ENCODE measurements at regions not wholly inside any gene's neighbourhood (a gene's known extent, or its start where the extent isn't known, plus 50 kb on each side); places are given as distances from the start of the nearest gene placed in this dataset.

DNA sequence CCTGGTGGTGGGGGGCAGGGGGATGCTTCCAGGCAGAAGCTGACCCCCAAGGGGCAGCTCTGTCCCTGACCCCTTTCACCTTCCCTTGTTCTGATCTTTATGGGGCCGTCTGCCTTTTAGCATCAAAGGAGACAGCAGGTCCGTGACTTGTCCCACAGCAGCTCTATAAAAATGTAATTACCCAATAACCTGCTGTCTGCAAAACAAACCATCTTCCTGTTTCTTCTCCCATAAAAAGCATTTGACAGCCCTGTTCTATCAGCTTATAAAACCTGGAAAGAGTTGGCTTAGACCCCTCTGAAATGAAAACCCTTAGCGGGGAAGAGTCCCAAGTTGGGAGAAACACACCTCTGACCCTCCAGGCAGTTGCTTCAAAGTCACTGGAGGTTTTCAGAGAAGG is 416.9 kb downstream of the MED13L start:
- no peak for DNase-seq (ENCODE audit: low read depth)
- no peak overlapping the region for H3K4me3 ChIP-seq (ENCODE audit: low read depth, low read length)

DNA sequence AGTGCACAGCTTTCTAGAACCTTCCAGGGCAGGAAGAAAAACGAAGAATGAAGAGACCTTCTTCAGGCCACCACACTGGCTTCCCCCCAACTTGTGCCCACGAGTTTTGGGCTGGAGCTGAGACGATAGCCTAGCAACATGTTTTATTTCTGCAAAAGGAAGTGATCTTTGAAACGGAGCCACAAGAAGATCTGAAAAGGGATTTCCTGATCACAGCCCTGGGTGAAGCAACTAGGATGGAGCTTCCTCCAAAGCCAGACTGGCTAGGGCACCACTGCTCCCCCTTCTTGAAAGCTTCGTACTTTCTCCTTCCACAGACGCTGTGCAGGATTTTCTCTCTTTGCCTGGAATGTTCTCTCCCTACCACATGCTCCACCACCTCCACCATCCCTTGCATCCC is 418.3 kb downstream of the MED13L start:
- H3K4me3 ChIP-seq (ENCODE audit: low read depth, low read length) = no peak overlapping the region
- DNase-seq (ENCODE audit: low read depth) = no peak

DNA sequence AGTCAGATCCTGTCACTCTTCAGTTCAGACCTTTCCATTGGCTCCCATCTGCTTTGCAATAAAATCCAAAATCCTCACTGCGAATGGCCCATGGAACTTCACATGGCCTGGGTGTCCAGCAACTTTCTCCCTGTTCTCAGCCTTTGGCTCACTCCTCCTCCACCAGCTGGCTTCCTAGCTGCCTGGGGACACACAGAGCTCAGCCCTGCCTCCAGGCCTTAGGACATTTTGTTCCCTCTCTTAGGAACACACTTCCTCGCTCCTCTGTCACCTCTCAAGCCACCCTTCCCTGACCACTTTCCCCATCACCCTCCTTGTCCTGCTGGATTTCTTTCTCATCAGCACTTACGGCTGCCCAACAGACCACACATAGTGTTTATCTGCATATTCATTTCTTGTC is 419.6 kb downstream of the MED13L start:
- DNase-seq (ENCODE audit: low read depth) = no peak
- no peak overlapping the region for H3K4me3 ChIP-seq (ENCODE audit: low read depth, low read length)

DNA sequence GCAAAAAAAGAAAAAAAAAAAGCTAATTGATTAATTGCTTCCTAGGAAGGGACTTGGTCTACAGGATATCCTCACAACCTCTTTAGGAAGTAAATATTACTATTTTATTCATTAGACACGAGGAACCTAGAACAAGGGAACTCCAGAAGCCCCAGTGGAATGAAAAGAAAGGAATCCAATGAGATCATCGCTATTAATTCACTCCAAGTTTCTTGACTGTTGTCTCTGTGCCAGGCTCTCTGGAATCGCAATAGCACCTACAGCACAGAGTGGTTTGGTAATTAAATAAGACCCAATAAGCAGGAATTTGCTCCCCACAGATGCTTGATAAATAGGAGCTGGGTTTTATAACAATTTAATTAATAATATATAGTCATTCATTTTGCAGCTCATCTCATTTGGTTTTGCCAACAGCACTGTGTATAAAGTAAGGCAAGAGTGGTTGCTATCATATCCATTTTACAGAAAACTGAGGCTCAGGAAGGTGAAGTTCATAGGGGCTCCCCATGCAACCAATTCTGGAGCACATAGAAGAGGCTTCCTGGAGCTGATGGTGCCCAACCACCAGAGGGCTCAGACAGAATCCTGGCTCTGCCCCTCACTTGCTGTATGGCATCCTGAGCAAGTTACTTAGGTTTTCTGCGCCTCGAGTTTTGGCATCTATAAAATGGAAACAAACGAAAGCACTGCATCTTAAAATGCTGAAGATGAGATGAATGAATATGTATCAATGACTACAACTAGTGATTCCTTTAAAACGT is 420.2 kb downstream of the MED13L start:
- no peak for DNase-seq (ENCODE audit: low read depth)
- no peak overlapping the region for H3K4me3 ChIP-seq (ENCODE audit: low read depth, low read length)

DNA sequence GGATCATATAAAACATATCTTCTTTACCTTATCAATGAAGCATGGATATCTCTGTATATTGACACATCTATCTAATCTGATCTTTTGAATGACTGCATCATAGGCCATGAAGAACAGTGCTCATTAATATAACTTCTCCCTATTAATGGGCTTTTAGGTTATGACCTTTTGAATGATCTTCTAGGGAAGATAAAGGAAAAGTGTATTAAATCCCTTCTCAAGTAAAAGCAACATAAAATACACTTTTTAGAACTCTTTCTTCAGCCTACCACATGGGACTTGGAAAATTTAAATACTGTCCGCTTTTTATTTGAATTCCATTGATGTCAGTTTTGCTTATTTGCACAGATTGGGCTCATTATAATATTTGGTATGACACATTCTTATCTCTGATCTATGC is 425.4 kb downstream of the MED13L start:
- H3K4me3 ChIP-seq (ENCODE audit: low read depth, low read length) = no peak overlapping the region
- DNase-seq (ENCODE audit: low read depth) = no peak

DNA sequence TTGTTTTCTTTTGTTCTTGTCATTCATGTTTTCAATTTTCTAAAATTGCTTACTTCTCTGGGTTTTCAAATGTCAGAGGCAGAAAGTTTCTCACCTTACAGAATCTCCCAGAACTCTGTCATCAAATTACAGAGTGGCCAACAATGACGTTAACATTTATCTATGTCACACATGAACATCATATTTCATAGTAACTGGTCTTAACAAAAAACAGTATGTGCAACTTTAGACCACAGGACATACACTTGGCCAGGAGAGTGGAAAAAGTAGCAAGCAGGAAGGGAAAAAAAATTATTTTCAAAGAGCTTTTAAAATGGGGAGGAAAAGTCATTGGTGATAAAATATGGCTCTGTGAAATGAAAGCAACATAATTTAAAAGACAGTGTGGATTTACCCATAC is 426.5 kb downstream of the MED13L start:
- DNase-seq (ENCODE audit: low read depth) = no peak
- no peak overlapping the region for H3K4me3 ChIP-seq (ENCODE audit: low read depth, low read length)

DNA sequence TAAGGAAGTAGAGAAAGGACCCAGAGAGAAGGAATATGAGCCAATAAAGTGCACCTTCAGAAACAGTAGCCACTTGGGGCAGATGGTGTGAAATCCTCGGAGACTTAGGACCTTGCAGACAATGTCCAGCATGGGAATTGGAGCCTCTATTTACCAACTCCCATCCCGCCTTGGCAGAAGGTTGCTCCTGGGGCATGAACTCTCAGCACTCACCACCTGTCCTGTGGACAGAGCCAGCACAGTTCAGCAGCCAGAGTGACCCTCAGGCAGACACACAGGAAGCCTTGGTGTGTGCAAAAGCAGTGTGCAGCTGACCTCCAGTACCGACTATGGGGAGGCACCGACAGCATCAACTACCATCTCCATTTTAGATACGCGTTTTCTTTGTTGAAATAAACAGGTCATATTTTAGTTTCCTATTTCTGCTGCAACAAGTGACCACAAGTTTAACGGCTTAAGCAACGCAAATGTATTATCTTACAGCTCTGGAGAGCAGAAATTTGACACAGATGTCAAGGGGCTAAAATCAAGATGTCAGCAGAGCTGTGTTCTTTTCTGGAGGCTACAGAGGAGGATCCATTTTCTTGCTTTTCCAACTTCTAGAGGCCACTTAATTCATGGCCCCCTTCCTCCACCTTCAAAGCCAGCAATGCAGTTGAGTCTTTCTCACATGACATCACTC is 428.1 kb downstream of the MED13L start:
- no peak for DNase-seq (ENCODE audit: low read depth)
- no peak overlapping the region for H3K4me3 ChIP-seq (ENCODE audit: low read depth, low read length)

DNA sequence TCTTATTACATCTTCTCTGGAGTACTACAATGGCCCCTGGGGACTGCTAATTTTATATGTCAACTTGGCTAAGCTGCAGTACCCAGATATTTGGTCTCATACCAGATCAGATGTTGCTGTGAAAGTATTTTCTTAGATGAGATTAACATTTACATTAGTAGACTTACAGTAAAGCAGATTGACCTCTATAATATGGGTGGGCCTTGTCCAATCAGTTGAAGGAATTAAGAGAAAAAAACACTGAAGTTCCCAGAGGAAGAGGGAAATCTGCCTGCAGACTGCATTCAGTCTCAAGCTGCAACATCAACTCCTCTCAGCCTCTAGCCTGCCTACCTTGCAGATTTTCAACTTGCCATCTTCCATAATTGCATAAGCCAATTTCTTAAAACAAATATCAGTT is 430.1 kb downstream of the MED13L start:
- no peak overlapping the region for H3K4me3 ChIP-seq (ENCODE audit: low read depth, low read length)
- DNase-seq (ENCODE audit: low read depth) = no peak

DNA sequence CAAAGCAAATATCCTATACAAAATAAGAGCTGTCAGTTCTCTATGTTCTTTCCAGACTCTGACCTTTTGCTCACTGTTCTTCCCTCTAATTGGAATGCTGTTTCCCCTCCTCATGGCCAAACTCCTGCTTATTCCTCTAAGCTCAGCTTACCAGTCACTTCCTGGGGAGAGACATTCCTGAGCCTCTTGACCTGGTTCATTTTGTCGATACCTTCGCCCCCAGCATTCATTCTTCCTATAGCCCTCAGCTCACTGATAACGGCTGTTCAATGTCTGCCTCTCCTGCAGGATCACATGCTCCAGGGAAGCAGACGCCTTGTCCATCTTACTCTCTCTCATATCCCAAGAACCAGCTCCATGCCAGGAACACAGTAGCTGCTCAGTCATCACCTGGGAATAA is 431.0 kb downstream of the MED13L start:
- no peak for DNase-seq (ENCODE audit: low read depth)
- H3K4me3 ChIP-seq (ENCODE audit: low read depth, low read length) = no peak overlapping the region

DNA sequence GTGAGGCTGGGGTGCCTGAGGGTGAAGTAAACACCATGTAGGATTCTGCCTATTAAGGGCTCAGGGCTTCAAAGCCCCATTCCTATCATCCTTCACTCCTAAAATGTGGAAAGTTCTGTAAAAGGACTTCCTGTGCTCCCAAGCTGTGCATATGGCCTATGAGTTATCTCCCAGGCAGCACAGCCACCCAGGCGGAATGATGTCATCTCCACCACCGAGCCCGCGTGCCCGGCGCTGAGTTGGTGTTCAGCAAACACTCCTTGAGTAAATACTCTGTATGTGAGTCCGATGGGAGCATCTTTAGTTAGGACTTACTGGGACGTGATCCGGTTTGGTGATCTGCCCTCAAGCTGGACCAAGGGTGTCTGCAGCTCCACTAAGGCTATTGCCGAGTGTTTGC is 437.3 kb downstream of the MED13L start:
- no peak for DNase-seq (ENCODE audit: low read depth)
- H3K4me3 ChIP-seq (ENCODE audit: low read depth, low read length) = no peak overlapping the region

DNA sequence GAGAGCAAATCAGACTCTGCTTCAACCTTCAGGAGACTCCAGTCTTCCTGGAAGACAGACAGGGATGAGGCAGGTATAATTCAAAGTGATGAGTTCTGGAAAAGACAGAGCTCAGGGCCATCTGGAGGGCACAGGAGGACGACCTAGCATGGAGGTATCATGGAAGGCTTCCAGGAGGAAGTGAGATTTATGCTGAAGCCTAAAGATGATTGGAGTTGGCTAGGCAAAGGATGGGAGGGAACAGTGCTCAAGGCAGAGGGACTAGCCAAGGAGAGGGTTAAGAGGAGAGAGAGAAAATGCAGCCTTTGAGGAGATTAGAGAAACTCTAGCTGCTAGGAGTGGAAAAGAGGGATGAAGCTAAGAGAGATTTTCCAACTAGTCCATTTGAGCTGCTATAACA is 438.5 kb downstream of the MED13L start:
- no peak for DNase-seq (ENCODE audit: low read depth)
- H3K4me3 ChIP-seq (ENCODE audit: low read depth, low read length) = no peak overlapping the region

DNA sequence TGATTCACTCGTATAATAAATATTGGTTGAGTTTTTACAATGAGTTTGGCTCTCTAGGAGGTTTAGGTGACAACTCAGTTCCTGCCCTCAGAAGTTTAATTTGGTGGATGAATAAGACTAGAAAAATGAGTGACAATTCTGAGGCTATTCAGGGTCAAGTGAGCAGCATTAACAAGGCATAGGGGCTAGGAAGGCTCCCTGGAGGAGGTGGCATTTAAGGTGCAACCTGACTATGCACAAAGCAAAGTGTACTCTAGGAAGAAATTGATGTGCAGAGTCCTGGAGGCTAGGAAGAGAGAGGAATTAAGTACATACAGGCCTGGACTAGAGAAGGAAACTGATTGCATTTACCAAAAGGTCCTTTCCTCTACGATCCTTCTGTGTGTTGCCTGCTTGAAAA is 440.3 kb downstream of the MED13L start:
- no peak overlapping the region for H3K4me3 ChIP-seq (ENCODE audit: low read depth, low read length)
- DNase-seq (ENCODE audit: low read depth) = no peak

DNA sequence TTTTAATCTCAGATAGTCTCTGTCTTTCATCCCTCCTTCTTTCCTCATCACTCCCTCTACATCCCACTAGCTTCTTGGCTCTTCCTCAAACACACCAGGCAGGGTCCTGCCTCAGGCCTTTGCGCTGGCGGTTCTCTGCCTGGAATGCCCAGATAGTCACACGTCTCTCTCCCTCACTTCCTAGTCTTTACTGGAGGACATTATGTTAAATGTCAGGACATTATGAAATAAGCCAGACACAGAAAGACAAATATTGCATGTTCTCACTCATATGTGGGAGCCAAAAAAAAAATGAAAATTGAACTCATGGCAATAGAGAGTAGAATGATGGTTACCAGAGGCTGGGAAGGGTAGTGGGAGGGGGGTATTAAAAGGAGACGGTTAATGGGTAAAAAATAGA is 442.0 kb downstream of the MED13L start:
- no peak for DNase-seq (ENCODE audit: low read depth)
- H3K4me3 ChIP-seq (ENCODE audit: low read depth, low read length) = no peak overlapping the region

DNA sequence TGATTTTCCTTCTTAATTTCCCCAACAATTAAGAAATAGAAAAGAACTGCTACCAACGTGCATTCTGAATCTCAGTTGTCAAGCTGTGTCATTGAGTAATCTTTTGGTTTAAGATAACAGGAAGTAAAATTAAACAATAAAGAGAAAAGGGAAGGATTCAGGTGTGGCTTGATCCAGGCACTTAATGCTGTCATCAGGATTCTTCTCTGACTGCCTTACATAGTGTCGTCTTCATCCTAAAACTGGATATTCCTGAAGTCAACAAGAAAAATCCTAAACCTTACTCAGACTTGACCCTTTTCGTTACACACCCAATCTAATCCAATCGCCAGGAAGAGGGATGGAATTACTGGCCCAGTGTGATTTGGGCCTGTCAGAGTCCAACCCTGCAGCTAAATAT is 443.8 kb downstream of the MED13L start:
- no peak overlapping the region for H3K4me3 ChIP-seq (ENCODE audit: low read depth, low read length)
- no peak for DNase-seq (ENCODE audit: low read depth)

DNA sequence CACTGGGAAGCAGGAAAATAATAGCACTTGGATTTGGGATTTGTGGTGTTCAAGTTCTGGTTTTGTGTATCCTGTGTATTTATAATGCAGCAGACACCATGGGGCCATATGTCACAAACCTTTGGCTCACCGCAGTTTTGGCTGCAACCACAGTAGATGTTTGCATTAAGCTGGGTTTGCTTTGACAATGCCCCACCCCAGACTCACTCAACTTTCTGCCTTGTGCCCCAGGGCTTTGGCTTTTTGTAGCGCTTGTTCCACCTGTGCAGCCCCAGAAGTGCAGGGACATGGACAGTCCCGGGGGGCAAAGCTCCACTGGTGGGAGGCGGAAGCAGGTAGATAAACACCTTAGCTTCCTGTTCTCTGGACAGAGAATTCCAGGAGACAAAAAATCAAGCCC is 446.9 kb downstream of the MED13L start:
- no peak overlapping the region for H3K4me3 ChIP-seq (ENCODE audit: low read depth, low read length)
- DNase-seq (ENCODE audit: low read depth) = no peak

DNA sequence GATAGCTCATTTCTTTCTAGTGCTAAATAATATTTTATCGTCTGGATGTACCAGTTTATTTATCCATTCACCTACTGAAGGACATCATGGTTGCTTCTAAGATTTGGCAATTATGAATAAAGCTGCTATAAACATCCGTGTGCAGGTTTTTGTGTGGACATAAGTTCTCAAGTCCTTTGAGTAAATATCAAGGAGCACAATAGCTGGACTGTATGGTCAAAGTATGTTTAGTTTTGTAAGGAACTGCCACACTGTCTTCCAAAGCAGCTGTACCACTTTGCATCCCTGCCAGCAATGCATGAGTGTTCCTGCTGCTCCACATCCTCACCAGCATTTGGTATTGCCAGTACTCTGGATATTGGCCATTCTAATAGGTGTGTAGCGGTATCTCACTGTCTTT is 447.4 kb downstream of the MED13L start:
- no peak for DNase-seq (ENCODE audit: low read depth)
- H3K4me3 ChIP-seq (ENCODE audit: low read depth, low read length) = no peak overlapping the region

DNA sequence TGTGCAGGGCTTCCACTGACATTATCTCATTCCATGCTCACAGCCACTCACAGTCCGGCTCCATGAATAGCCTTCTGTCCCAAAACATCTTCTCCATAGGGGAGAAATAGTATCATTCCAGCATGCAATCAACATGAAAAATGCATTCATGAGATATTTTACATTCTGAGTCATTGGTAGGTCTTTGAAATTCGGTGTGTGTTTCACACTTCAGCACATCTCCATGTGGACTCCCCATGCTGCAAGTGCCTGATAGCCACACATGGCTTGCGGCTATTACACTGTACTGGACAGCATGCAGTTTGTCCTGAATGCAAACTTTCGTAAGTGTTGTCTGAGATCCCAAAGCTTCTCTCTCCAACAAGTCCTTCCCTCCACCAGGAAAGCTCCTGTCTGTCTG is 449.3 kb downstream of the MED13L start:
- H3K4me3 ChIP-seq (ENCODE audit: low read depth, low read length) = no peak overlapping the region

DNA sequence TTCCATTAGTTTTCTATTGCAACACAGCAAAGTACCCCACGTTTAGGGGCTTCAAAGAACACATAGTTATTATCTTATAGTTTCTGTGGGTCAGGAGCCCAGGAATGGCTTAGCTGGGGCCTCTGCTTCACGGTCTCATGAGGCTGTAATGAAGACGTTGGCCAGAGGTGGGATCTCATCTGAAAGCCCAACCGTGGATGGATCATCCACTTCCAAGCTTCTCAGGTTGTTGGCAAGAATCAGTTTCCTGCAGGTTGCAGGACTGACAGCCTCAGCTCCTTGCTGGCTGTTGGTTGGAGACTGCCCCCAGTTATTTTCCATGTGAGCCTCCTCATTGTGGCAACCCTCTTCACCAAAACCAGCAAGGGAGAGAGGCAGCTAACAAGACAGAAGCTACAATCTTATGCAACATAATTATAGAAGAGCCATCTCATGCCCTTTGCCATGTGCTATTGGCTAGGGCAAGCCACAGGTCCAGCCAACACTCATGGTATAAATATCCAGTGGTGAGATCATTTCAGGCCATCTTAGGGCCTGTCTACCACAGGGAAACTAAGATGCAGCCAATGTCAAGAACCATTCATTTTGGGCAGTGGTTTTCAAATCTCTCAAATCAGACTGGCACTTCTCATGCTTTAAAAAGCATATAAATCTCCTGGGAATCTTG is 452.4 kb downstream of the MED13L start:
- no peak for DNase-seq (ENCODE audit: low read depth)
- H3K4me3 ChIP-seq (ENCODE audit: low read depth, low read length) = no peak overlapping the region

More for the DNA sequence above, 449.3 kb downstream of the MED13L start:
- no peak for DNase-seq (ENCODE audit: low read depth)

DNA sequence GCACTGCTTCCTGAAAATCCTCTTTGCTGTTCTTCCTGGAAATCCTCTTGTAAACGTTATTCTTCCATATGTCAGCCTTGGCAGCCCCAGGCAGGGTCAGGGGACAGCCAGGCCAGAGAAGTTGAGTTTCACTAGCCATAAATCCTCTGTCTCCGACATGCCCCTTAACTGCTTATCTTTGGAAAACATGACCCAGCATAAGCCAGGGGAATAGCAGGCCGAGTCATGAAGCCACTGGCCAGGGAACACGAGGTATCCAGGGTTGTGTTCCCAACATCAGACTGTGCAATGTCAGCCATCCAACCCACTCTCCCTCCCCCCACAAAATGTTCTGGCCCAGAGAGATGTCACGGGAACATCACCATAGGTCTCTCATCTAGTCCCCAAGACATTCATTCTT is 453.9 kb downstream of the MED13L start:
- H3K4me3 ChIP-seq (ENCODE audit: low read depth, low read length) = no peak overlapping the region
- DNase-seq (ENCODE audit: low read depth) = no peak

DNA sequence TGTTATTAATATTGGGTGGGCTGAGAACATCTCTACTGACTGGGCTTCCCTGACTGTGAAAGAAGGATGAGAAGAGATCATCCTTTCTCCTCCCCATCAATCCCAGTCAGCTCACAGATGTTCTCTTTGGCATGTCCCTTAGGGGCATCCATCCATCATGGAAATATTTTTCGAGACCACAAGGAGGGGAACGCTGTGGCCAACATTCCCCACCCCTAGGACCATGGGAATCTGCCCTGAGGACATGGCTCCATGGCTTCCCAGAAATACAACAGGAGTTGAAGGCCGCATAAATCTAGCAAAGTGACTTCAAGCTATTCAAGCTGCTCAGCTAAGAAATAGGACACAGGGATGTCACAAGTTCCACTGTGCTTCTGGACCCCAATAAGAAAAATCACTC is 456.8 kb downstream of the MED13L start:
- no peak overlapping the region for H3K4me3 ChIP-seq (ENCODE audit: low read depth, low read length)
- no peak for DNase-seq (ENCODE audit: low read depth)

DNA sequence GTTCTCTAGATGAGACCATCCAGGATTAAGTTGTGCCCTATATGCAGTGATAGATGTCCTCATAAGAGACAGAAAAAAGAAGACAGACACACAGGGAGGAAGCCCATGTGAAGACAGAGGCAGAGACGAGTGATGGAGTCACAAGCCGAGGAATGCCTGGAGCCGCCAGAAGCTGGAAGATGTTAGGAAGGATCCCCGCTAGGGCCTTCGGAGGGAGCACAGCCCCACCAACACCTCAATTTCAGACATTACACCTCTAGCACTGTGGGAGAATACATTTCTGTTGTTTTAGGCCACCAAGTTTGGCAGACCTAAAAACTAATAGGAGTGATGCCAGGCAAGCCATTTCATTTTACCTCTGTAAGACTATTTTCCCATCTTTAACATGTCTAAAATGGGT is 458.5 kb downstream of the MED13L start:
- no peak overlapping the region for H3K4me3 ChIP-seq (ENCODE audit: low read depth, low read length)
- no peak for DNase-seq (ENCODE audit: low read depth)

All from skeletal muscle cell (primary cell).